HS-5 (cell line): ENCODE measurements at regions not wholly inside any gene's neighbourhood (a gene's known extent, or its start where the extent isn't known, plus 50 kb on each side); places are given as distances from the start of the nearest gene placed in this dataset.
"Not testable (repeated sequence)": the region's sequence is repeated elsewhere in the genome, so short reads cannot be mapped to it uniquely, and the experiment has no call there.

Experiments used
- DNase-seq: peaks from one replicate; pipeline ENCODE4 v3.0.0-alpha.2; 2012; ENCODE audit warnings: low read depth

DNA sequence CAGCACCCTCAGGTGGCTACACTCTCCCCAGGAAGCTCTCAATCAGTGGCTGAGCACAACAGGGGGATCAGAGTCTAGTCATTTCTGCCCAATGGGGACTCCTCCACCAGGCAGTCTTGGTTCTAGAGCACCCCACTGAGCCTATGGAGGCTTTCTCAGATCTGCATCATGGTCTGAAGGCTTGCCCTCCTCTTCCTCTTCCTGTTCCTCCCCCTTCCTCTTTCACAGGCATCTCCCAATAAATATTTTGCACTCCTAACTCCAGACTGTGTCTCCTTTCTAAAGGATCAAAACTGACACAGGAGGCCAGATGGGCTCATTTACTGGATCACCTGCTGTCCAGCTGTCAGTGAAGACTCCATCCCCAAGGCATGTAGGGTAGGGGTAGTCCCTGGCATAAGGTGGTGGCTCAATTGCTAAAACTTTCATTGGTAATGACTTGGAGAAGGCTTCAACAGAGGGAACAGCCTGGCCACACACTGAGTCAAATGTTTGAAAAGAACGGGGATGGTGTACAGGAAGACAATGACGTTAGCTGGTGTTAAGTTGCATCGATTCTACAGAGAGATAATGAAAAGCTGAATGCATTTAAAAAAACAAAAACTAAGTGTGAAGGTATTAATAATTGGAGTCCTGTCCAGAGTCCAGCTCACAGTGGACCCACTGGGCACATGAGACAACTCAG lies 84.2 kb upstream of the SLC2A1 start:
- no peak for DNase-seq

DNA sequence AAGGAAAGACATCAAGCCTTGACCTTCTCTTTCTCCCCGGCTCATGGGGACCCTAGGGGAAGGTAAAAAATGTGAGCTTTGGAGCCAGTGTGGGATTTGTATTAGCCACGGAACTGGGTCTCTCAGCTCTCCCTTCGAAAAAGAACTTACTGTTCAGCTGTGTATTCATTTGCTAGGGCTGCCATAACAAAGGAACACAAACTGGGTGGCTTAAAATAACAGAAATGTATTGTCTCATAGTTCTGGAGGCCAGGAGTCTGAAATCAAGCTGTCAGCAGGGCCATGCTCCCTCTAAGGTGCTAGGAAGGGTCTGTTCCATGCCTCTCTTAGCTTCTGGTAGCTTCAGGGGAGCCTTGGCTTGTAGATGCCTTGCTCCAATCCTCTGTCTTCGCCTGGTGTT lies 83.5 kb upstream of the SLC2A1 start:
- DNase-seq, result no peak

DNA sequence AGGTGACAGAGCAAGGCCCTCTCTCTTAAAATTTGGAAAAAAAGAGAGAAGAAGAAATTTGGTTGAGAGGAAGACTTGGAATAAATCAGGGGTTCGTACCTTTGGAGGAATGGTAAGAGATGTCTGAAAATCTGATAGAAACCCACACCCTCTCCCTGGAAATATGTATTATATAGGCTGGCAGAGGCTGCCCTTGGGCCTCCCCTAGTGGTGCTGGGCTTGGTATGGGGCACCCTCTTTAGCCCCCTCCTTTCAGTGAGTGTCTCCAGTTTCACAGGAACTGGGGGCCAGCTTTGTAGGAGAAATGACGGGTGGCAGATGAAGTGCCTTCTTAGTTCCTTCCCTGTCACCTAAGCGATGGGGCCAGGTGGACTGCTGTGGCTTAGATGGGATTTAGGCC lies 82.9 kb upstream of the SLC2A1 start:
- no peak for DNase-seq

DNA sequence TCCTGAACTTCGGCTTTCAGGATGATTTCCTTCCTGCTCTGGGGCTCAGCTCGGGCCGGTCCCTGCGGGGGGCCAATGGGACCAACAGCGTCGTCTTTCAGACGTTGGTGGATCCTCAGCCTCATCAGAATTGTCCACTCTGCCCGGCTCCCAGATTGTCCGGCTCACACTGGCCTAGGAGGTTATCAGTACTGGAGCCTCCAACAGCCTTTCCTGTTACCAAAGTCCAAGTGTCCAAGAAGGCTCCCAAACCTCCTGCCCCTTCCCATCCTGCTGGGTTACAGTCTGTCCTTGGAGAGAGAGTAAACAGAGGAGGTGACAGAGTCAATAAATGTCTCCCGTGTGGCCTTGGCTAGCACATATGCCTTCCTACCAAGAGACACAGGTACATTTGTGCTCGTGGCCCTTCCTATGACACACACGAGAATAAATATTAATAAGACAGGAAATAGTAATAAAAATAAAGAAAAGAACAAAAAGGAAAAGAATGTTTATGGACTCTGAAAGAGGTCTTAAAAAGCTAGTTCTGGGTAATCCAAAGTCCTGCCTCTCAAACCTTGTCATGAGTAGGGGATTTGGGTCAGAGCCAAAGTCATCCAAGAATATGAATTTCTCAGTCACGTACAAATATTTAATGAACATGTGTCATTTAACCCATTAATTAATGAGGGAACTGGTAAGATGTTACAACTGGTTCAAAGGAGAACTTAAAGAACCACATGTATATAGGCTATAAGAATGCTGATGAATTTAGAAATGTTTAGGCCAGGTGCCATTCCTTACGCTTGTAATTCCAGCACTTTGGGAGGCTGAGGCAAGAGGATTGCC lies 80.8 kb upstream of the SLC2A1 start:
- DNase-seq, result no peak

DNA sequence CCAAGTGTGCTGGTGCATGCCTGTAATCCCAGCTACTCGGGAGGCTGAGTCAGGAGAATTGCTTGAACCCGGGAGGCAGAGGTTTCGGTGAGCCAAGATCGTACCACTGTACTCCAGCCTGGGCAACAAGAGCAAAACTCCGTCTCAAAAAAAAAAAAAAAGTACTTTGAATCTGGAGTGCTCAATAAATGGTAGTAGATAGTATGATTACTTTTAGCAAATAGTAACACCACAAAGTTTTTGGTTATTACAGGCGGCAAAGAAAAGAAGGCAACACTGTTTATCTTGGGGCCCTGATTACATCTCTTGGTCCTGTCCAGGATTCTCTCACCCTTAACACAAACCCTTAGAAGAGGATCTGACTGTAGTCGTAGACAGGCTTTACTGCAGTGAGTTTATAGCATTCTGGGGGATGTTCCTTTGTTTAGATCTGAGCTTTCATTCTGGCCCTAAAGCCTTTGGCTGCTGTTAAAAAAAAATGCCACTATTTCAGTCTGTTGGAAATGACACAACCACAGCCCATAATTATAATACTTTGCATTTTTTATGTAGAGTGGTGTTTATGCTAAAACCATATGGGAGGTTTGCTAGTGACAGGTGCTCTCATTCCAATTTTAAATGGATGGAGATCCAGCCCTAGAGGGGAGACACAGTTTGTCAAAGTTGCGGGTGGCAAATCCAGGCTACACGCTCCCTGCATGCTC lies 79.7 kb upstream of the SLC2A1 start:
- no peak for DNase-seq

DNA sequence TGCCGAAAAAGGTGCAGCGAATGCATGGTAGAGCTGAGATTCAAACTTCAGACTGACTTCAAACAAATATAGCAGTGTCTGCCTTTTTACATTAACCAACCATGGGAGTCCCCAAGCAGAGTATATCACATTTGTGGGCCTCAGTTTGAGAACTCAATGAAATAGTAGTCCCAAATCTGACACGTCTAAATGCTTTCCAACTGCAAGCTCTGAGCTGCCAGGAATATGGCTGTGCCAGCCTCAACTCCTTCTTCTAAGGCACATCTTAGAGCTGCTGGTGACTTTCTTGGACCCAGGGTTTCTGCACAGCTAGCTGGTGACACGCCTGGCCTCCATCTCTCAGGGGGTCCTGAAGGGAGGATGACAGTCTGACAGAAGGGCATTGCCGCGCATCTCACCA lies 78.8 kb upstream of the SLC2A1 start:
- no peak for DNase-seq

DNA sequence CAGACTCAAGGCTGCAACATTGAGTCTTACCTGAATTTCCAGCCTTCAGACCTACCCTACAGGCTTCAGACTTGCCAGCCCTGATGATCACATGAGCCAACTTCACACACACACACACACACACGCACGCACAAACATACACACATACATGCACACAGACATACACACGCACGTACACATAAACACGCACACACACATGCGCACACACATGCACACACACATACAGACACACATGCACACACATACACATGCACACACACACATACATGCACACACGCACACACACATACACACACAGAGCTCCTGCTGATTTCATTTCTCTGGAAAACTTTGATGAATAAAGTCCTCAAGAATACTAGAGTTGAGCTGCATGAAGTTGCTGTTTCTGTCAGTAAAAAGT lies 78.3 kb upstream of the SLC2A1 start:
- no peak for DNase-seq

DNA sequence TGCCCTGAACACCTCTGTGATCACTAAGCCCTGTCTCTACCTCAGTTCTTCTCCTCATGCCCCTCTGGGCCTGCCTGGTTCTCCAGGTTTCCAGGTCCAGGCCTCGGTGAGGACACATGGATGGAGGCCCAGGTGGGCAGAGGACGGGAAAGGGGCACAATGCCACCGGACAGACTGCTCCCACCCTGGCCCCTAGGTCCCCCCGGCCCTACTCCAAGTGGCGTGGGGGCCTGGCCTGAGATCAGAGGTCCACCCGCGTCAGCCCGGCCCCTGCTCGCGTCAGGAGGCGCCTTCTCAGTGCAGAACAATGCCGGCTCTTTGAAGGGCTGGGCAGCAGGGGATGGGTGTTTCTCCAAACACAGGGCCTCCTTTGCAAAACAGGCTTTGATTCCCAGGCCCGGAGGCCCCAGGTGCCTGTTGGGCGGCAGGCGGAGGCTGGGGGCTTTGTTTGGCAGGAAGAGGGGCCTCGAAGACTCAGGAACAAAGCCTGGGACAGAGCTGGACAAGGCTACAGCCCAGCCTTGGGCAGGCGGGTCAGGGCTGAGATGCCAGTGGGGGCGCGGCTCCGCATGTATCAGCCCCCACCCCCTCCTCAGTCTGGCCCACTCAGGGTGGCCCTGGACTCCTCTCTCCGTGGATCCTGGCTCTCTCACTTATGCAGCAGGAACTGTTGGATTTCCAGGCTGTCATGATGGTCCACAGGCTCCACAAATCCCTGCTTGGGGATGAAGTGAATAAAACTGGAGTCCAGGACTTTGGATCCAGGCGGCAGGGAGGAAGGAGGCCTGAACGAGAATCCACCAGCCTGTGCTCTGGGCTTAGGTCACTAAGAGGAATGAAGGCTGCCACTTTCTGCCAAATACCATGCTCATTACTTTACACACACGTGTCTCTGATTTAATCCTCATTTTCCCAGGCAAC lies 77.4 kb upstream of the SLC2A1 start:
- DNase-seq, result peak; percentile 19

DNA sequence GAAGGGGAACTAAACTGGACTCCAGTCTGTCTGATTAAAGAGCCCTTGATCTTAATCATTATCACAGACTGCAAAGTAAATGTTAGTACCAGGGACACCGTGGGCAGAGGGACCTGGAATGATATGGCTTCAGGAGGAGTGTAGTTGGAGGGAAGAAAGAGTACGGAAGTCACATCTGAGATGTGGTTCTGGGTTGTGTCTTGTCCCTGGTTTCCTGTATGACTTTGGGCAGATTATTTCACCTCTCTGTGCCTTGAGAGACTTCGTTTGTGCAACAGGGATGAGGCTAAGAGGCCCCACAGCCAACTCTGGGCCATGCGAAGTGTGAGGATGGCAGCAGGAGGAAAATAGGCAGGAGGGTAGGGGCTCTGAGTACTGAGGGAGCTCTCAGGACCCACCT lies 76.1 kb upstream of the SLC2A1 start:
- DNase-seq, result no peak

DNA sequence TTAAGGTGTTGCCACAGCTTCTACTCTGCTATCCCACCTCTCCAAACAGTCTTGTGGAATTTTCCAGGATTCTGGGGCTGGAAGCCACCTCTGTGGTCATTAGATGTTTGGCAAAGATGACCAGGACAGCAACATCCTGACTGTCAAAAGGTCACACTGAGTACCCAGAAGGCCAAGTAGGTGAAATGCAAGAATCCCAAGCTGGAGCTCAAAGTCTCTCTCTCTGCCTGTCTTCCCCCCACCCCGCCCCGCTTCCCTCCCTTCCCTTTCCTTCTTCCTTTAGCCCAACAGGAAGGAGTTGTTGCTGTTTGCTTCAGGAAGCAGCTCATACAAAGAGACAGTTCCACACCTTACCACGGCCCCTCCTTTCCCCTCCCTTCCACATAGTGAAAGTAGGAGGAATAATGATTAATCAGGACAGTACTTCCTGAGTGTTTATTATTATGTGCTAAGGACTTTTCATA lies 75.6 kb upstream of the SLC2A1 start:
- no peak for DNase-seq

DNA sequence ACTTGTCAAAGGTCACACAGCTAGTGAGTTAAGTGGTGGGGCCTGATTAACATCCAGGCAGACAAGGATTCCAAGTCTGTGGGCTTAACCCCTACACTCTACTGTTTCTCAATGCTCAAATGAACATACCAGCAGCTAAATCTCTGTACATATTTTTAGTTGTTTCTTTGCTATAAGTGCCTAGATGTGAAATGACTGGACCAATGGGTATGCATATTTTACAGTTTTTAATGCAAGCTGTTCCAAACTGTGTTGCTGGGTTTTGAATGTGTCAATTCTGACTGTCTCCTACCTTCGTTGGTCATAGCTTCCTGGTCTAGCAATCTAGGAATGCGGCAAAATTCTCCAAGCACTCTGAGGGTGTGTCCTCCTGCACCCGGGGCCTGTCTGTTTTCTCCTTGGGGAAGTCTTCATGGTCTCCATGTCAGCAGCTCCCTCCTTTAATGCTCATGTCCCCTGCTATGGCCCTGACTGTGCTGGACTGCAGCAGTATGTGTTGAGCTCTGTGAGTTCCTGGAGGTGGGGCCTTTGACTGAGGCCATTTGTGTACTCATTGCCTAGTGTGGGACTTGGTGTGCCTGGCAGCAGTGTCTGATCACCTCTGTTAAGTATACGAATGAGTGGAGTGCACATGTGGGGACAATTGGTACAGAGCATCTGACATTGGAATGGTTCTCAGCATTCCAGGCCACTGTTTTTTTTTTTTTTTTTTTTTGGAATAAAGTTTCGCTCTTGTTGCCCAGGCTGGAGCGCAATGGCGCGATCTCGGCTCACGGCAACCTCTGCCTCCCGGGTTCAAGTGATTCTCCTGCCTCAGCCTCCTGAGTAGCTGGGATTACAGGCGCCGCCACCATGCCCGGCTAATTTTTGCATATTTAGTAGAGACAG lies 72.9 kb upstream of the SLC2A1 start:
- DNase-seq, result no peak

DNA sequence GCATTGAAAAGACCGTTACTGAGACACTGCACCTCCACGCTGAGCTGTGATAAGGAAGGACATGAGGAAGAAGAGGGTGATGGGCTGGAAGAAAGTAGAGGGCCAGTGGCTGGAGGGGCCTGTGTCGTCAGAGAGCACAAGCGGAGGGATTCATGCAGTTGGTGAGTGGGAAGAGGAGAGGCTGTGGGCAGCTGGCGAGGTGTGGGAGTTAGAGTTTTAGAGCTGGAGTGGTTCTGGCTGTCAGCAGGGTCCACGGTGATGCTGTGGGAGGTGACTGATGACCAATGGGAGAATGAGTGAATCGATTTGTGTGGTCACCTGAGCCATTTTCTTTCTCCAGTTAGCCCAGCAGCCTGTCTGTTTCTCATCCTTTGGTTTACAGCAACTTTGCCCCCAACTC lies 66.2 kb upstream of the SLC2A1 start:
- DNase-seq, result no peak

DNA sequence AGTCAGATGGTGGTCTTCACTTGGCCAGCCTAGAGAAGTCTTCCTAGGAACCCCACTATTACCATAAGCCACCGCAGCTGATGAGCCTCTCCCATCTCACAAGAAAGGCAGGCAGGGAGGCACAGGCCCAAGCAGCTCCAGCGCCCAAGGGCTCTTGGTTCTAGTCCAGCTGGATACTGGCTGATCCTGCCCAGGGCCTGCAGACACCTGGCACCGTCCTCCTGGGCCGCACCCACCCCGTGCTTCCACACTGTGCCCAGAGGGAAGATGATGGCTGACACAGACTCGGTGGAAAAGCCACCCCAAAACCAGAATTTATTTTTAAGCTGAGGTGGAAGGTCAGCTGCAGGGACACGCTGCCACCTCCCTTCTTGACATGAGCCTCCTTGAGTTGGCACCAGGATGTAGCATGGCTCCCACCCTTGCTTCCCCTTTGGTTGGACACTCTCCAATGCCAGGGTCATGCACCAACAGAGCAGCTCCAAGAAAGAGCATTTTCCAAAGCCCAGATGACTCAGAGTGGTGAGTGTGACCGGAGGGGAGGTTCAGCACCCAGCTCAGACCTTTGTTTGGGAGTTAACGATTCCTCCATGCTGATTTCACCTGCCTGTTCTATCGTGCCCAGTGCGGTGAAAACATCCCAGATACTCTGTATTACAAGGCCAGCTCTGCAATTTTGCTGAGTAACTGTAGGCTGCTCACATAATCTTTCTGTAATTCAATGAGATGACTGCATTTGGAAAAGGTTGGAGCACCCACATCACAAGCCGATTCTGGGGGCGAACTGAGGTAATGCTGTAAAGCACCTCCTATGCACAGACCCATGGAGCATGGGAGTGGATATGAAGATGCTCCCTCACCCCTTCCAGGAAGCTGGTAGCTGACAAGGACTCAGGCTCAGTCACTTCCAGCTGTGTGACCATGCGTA lies 63.1 kb upstream of the SLC2A1 start:
- DNase-seq, result no peak

DNA sequence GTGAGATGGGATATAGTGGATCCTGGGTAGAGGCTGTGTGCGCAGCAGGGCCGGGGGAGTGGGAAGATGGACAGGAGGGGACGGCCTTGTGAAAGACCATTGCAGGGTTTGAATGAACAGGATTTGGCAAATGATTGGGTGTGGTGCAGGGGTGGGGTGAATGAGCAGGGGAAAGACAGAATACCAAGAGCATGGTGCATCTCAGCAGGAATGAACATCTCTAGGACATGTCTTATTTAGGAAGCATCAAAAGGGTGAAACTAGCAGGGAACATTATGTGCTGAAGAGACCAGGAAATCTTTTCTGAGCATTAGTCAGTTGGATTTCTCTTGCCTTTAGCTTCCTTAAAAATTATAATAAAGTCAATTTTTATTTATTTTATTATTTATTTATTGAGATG lies 60.6 kb upstream of the SLC2A1 start:
- DNase-seq, result no peak

DNA sequence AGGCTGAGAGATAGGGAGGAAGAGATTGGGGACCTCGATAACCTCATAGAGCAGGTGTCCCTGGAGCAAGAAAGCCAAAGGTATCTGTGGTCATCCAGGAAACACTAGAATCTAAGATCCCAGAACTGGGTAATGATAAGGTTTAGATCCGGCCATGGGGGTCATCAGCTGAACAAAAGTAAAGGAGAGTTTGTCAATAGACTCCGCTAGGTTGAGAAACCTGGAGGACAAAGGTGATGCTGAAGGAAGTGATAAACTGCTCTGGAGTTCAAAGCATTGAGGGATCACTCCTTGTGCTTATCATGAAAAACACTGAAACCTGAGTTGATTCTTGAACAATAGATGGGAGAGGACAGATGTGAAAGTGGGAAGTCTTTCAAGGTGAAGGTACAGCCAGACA lies 59.5 kb upstream of the SLC2A1 start:
- no peak for DNase-seq

DNA sequence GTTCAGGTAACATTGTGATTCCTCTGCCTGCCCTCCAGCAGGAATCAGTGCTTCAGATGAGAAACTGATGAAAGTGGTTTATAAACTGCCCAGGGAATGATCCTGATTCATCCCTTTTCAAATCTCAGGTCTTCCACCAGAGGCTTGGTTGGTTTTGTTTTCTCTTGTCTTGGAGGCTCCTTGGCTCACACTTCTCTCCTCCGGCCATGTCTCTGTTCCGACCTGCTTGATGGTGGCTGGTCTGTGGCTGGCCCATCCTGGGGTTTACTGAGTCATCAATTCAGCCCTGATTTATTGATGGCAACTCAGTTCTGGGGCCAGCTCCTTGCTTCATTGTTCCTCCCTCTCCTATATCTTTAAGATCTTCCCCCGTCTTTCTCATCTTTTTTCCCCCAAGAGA lies 56.6 kb upstream of the SLC2A1 start:
- DNase-seq, result no peak

DNA sequence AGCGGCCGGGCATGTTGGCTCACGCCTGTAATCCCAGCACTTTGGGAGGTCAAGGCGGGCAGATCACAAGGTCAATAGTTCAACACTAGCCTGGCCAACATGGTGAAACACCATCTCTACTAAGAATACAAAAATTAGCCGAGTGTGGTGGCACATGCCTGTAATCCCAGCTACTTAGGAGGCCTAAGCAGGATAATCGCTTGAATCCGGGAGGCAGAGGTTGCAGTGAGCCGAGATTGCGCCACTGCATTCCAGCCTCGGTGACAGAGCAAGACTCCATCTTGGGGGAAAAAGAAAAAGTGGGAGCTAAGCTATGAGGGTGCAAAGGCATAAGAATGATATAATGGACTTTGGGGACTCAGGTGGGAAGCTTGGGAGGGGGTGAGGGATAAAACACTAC lies 55.9 kb upstream of the SLC2A1 start:
- not testable (repeated sequence) for DNase-seq

DNA sequence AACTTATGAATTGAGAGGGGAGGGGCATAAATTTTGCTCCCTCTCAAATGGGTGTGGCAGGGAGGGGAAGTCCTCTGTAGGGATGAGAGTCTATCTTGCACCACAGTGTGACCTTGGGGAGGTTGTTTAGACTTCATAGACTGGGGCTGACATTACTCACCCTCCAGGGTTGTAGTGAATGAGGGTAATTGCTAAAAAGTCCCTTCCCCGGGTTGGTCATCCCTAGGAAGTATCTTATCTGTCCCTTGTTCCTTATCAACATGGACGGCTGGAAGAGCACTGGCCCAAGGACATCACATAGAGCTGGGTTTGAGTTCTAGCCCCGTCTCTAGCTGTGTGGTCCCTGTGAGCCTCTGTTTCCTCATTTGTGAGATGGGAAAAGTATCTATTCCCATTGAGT lies 52.4 kb upstream of the SLC2A1 start:
- no peak for DNase-seq

DNA sequence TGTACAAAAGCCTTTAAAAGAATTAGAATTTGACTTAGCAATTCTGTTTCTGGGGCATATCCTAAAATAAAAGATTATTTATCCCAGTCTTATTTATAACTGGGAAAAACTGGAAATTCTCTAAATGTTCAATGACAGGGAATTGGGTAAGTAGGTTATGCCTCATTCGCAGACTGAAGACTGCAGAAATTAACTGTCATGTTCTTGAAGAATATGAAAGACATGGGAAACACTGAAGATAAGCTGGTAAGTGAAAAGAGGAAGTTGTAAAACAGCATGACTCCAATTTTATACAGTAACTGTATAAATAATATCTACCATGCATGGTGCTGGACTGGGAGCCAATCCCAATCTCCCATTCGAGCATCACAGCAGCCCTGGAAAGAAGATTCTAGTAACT lies 50.6 kb upstream of the SLC2A1 start:
- DNase-seq, result no peak
